CD1c-positive myeloid dendritic cell (primary cell): ENCODE measurements at regions not wholly inside any gene's neighbourhood (a gene's known extent, or its start where the extent isn't known, plus 50 kb on each side); places are given as distances from the start of the nearest gene placed in this dataset.
"Not testable (repeated sequence)": the region's sequence is repeated elsewhere in the genome, so short reads cannot be mapped to it uniquely, and the experiment has no call there.

ENCODE experiments used
- DNase-seq: peaks from one replicate; pipeline ENCODE4 v3.0.0-alpha.2; 2016; ENCODE audit errors: extremely low spot score

- DNase-seq: no peak
Measured at GRCh38 chr3:135558150-135558783, 407.3 kb upstream of the PPP2R3A start.

- no peak for DNase-seq
Measured at GRCh38 chr3:135558906-135559305, 406.6 kb upstream of the PPP2R3A start.

- DNase-seq: no peak
Measured at GRCh38 chr3:135559802-135560201, 405.7 kb upstream of the PPP2R3A start.

- DNase-seq: no peak
Measured at GRCh38 chr3:135560847-135561246, 404.7 kb upstream of the PPP2R3A start.

- no peak for DNase-seq
Measured at GRCh38 chr3:135564696-135565095, 400.8 kb upstream of the PPP2R3A start.

GRCh38 chr3:135565546-135565945, 400.0 kb upstream of the PPP2R3A start:
- DNase-seq: no peak

GRCh38 chr3:135567223-135567622, 398.3 kb upstream of the PPP2R3A start:
- no peak for DNase-seq

GRCh38 chr3:135576751-135577150, 388.8 kb upstream of the PPP2R3A start:
- no peak for DNase-seq

- no peak for DNase-seq
Measured at GRCh38 chr3:135581806-135582205, 383.7 kb upstream of the PPP2R3A start.

GRCh38 chr3:135582800-135583199, 382.7 kb upstream of the PPP2R3A start:
- no peak for DNase-seq

GRCh38 chr3:135596563-135596962, 369.0 kb upstream of the PPP2R3A start:
- no peak for DNase-seq

GRCh38 chr3:135597855-135598254, 367.7 kb upstream of the PPP2R3A start:
- DNase-seq: no peak

GRCh38 chr3:135598597-135598996, 366.9 kb upstream of the PPP2R3A start:
- DNase-seq: no peak

GRCh38 chr3:135604512-135604911, 361.0 kb upstream of the PPP2R3A start:
- DNase-seq: not testable (repeated sequence)

GRCh38 chr3:135618123-135618522, 347.4 kb upstream of the PPP2R3A start:
- no peak for DNase-seq

GRCh38 chr3:135621184-135621920, 344.2 kb upstream of the PPP2R3A start:
- DNase-seq: no peak

GRCh38 chr3:135622215-135622614, 343.3 kb upstream of the PPP2R3A start:
- no peak for DNase-seq

GRCh38 chr3:135622656-135623055, 342.9 kb upstream of the PPP2R3A start:
- DNase-seq: no peak

- no peak for DNase-seq
Measured at GRCh38 chr3:135623558-135623957, 342.0 kb upstream of the PPP2R3A start.

- no peak for DNase-seq
Measured at GRCh38 chr3:135627057-135627456, 338.5 kb upstream of the PPP2R3A start.

GRCh38 chr3:135629701-135630408, 335.7 kb upstream of the PPP2R3A start:
- no peak for DNase-seq

- DNase-seq: no peak
Measured at GRCh38 chr3:135632556-135633065, 332.9 kb upstream of the PPP2R3A start.

GRCh38 chr3:135633078-135633477, 332.4 kb upstream of the PPP2R3A start:
- DNase-seq: no peak
